Testis (tissue), 2 donors: ENCODE measurements at regions not wholly inside any gene's neighbourhood (a gene's known extent, or its start where the extent isn't known, plus 50 kb on each side); places are given as distances from the start of the nearest gene placed in this dataset.

Experiments
- CTCF ChIP-seq, 3 experiments: fragments of 450-650 bp in 2 of 3; fragments of 200-600 bp in 1 of 3; sonication (generic) in 1 of 3; IDR thresholded peaks; one replicate each; pipeline ENCODE4 v1.5.1; 2016 to 2019; ENCODE audit warnings: antibody characterized with exemption in 3 of 3, mild to moderate bottlenecking in 2 of 3, moderate library complexity in 1 of 3
- POLR2A ChIP-seq: fragments of 450-650 bp; IDR thresholded peaks from one replicate; pipeline ENCODE4 v1.6.1; 2017; ENCODE audit warnings: antibody characterized with exemption, mild to moderate bottlenecking, moderate library complexity

- no peak for TF ChIP-seq CTCF (IDR thresholded peaks at IDR 0.05)
- TF ChIP-seq POLR2A = no peak
Observed at GRCh38 chr16:73277071-73277470, 229.1 kb upstream of the ZFHX3 start.
